ENCODE measurements at regions not wholly inside any gene's neighbourhood (a gene's known extent, or its start where the extent isn't known, plus 50 kb on each side); places are given as distances from the start of the nearest gene placed in this dataset.

DNA sequence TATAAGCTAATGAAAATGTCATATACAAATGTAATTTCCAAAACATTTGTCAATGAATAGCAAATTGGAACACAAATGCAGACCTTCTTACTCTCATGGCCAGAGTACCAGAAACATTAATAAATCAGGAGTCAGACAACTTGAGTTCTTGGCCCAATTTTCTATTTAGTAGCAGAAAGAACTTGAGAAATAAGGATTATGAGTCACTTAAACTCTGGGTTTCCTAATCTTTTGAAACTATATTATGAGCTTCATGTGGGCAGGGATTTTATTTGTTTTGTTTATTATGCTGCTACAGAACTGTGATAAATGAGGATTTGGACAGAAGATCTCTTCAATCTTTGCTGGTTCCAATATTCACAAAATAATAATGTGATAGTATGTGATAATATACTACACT is 686.7 kb downstream of the NR4A2 start:
- no peak for DNase-seq (ENCODE audit: low read depth in 1 of 2, low spot score in 1 of 2)
- Histone ChIP-seq H3K9me3 (ENCODE audit: low read depth) (no peaks in the 10 kb centered on the region), H3K36me3 (no peaks in the 10 kb centered on the region), H3K4me1 (ENCODE audit: low read depth) (no peaks in the 10 kb centered on the region), H3K27ac (no peak overlapping the region), H3K27me3 (no peaks in the 10 kb centered on the region), H3K4me3 (no peak overlapping the region)
- TF ChIP-seq, protein P1, sequence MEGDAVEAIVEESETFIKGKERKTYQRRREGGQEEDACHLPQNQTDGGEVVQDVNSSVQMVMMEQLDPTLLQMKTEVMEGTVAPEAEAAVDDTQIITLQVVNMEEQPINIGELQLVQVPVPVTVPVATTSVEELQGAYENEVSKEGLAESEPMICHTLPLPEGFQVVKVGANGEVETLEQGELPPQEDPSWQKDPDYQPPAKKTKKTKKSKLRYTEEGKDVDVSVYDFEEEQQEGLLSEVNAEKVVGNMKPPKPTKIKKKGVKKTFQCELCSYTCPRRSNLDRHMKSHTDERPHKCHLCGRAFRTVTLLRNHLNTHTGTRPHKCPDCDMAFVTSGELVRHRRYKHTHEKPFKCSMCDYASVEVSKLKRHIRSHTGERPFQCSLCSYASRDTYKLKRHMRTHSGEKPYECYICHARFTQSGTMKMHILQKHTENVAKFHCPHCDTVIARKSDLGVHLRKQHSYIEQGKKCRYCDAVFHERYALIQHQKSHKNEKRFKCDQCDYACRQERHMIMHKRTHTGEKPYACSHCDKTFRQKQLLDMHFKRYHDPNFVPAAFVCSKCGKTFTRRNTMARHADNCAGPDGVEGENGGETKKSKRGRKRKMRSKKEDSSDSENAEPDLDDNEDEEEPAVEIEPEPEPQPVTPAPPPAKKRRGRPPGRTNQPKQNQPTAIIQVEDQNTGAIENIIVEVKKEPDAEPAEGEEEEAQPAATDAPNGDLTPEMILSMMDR (IDR thresholded peaks at IDR 0.05; ENCODE audit: low read depth, low read length): no peak

DNA sequence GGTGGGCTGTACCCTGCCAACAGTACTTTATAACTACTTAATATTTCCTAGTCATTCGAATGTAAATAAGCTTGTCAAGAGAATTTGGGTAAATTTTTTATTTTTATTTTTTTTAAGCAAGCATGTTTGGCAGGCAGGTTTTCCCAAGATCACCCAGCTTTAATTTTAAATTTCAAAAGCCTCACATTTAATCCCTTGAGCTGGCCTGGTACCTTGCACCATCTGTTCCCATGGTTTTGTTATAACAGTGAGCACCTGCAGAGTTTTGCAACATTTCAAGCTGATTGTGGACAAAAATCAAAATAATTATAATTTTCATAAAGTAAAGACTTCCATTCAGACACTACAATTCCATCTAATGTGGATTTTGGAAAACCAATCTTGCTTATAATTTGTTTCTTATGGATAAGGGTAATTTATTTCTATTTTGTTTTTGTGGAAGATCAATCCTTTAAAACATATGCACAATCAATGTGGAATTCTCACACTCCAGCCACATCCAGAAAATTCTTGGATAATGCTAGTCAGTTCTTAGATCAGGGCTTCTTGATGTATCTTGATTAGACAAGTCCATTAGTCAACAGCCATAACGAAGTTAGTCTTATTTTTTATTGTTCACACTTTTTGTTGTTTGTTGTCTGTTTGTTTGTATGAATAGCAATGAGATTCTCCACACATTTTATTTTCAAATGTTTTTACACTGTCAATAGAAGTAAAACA is 689.3 kb downstream of the NR4A2 start:
- Histone ChIP-seq H3K4me3 (no peak overlapping the region), H3K27me3 (no peaks in the 10 kb centered on the region), H3K4me1 (ENCODE audit: low read depth) (no peaks in the 10 kb centered on the region), H3K27ac (no peak overlapping the region), H3K9me3 (ENCODE audit: low read depth) (no peaks in the 10 kb centered on the region), H3K36me3 (no peaks in the 10 kb centered on the region)
- DNase-seq (ENCODE audit: low read depth in 1 of 2, low spot score in 1 of 2): no peak
- TF ChIP-seq, protein P1 (IDR thresholded peaks at IDR 0.05; ENCODE audit: low read depth, low read length): no peak

DNA sequence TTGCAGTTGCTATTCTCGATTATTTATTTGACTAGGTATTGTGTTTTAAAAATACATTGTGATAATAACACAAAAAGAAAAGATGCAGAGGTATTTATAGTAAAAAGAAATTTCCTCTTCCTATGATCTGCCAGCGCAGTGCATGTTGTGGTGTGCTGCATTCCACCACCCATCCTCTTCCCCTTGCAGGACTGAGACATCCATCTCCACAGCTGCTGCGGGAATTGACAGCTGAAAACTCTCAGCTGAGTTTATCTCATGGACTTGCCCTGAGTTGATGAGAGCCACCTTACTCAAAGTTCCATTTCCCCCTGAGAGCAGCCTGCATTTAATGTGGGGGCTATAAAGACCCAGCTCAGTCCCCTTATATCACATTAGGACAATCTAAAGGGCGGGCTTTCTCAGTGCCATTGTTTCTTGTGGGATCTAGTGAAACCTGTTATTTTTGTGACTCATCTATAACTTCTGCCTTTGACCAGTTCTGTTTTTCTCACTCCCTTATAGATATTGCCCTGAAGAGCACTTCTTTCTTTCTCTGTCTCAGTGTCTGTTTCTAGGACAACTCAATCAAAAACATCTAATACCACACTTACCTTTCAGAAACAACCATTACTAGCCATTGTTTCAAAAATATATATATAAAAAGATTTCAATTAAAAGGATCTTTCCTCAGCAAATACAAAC is 698.5 kb downstream of the NR4A2 start:
- TF ChIP-seq, protein P1 (IDR thresholded peaks at IDR 0.05; ENCODE audit: low read depth, low read length): no peak
- H3K27ac ChIP-seq: no peak overlapping the region
- H3K4me3 ChIP-seq: no peak overlapping the region
- no peaks in the 10 kb centered on the region for H3K27me3 ChIP-seq
- no peak for DNase-seq (ENCODE audit: low read depth in 1 of 2, low spot score in 1 of 2)
- H3K4me1 ChIP-seq (ENCODE audit: low read depth): no peaks in the 10 kb centered on the region
- no peaks in the 10 kb centered on the region for H3K36me3 ChIP-seq
- no peaks in the 10 kb centered on the region for H3K9me3 ChIP-seq (ENCODE audit: low read depth)

DNA sequence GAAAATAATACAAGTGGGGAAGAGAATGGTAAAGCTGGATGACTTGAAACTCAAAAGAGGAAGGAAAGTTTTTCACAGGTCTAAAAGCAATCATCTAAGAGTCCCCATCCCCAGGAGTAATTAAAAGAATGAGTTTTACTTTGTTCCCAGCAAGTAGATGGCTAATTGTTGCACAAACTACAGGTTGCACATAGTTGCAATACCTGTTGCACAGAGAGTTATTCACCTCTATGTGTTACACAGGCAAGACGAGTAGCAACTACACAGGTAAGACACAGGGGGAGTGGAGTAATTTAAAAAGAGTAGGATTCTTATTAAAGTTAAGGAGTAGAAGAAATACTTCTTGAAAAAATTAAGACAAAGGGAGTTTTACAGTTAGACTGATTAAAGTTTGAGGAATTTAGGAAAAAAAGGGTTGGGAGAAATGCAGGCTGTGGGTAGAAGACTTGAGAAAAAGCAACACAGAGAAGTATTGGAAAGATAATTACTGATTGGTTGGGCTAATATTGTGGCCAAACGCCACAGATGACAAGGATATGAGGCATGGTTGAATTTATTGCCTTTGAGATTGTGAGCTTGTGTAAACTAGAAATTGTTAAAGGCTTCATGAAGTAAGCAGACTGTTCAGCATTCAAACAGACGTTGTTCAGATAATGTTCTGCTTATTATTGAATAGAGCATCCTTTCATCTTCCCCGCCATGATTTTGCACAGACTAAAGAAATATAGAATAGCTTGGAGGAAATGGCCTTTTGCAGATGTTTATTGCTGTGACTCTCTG is 699.3 kb downstream of the NR4A2 start:
- Histone ChIP-seq H3K27me3 (no peaks in the 10 kb centered on the region), H3K4me1 (ENCODE audit: low read depth) (no peaks in the 10 kb centered on the region), H3K36me3 (no peaks in the 10 kb centered on the region), H3K4me3 (no peak overlapping the region), H3K9me3 (ENCODE audit: low read depth) (no peaks in the 10 kb centered on the region), H3K27ac (no peak overlapping the region)
- TF ChIP-seq, protein P1 (IDR thresholded peaks at IDR 0.05; ENCODE audit: low read depth, low read length): no peak
- no peak for DNase-seq (ENCODE audit: low read depth in 1 of 2, low spot score in 1 of 2)

DNA sequence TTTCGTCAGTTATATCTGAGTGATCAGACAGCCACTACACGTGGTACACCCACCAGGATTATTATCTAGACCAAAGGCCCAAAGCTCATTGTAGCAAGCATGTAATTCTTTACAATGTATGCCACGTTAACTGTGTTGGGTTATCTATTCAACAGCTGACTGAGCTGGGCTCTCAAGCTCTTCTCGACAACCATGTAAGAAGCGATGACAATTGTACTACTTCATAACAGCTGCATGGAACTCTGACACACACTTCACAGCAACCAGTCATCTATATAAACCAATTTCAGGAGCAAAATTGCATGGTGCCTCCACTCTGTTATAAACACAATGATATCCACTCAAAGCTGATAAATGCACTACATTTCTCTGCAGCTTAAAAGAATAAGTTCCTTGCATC is 701.8 kb downstream of the NR4A2 start:
- Histone ChIP-seq H3K9me3 (ENCODE audit: low read depth) (no peaks in the 10 kb centered on the region), H3K27ac (no peak overlapping the region), H3K27me3 (no peaks in the 10 kb centered on the region), H3K4me1 (ENCODE audit: low read depth) (no peaks in the 10 kb centered on the region), H3K36me3 (no peaks in the 10 kb centered on the region), H3K4me3 (no peak overlapping the region)
- TF ChIP-seq, protein P1 (IDR thresholded peaks at IDR 0.05; ENCODE audit: low read depth, low read length): no peak
- no peak for DNase-seq (ENCODE audit: low read depth in 1 of 2, low spot score in 1 of 2)

Measured in cardiac muscle cell (in vitro differentiated cells and primary cell).